ENCODE measurements at regions not wholly inside any gene's neighbourhood (a gene's known extent, or its start where the extent isn't known, plus 50 kb on each side); places are given as distances from the start of the nearest gene placed in this dataset.
"Not testable (repeated sequence)": the region's sequence is repeated elsewhere in the genome, so short reads cannot be mapped to it uniquely, and the experiment has no call there.

- H3K27ac ChIP-seq (ENCODE audit: extremely low read depth, low read depth, low read length); BruUV-seq (replicated peaks); H3K79me2 ChIP-seq (ENCODE audit: control insufficient read depth, insufficient read depth, low read length); H3K4me3 ChIP-seq; H3K9me3 ChIP-seq (replicated peaks; ENCODE audit: control insufficient read depth, insufficient read depth, low read depth, low read length); CTCF ChIA-PET (ENCODE audit: low intra/inter-chr PET ratio); intact Hi-C loops (cut with micrococcal nuclease); H3K9ac ChIP-seq (ENCODE audit: insufficient read depth in 1 of 2, low read depth in 2 of 2, low read length in 2 of 2); in situ Hi-C loops (cut with MboI); ATAC-seq; FAIRE-seq; H3K36me3 ChIP-seq (ENCODE audit: control insufficient read depth, insufficient read depth, low read length); H3K4me2 ChIP-seq (ENCODE audit: insufficient read depth, low read length); H2AFZ ChIP-seq (ENCODE audit: low read depth, low read length); H4K20me1 ChIP-seq (replicated peaks; ENCODE audit: control insufficient read depth, insufficient read depth, low read length); H3K9me1 ChIP-seq (ENCODE audit: control insufficient read depth, insufficient read depth, low read length); DNase-seq (ENCODE audit: extremely low read depth in 1 of 4, low spot score in 3 of 4); H3K4me1 ChIP-seq (replicated peaks in 1 of 2; ENCODE audit: control insufficient read depth in 2 of 2, insufficient read depth in 2 of 2, low read length in 2 of 2); H3K27me3 ChIP-seq (ENCODE audit: control insufficient read depth in 2 of 2, insufficient read depth in 2 of 2, low read length in 2 of 2); POLR2A ChIA-PET: not testable (repeated sequence)
- no CpG with 5 or more reads among the region's 25 CpGs for WGBS (ENCODE audit: insufficient coverage, low coverage, missing lambda C conversion rate)
These were observed 207.7 kb downstream of the EBLN2 start for GRCh38 chr3:73269126-73269525.

GRCh38 chr3:73270839-73271483, 209.5 kb downstream of the EBLN2 start:
- DNase-seq (ENCODE audit: extremely low read depth in 1 of 4, low spot score in 3 of 4) (no peak), FAIRE-seq (no peak), ATAC-seq (no peak)
- no peaks in the 10 kb centered on the region for H4K20me1 ChIP-seq (replicated peaks; ENCODE audit: control insufficient read depth, insufficient read depth, low read length)
- no TSS peak for BruUV-seq (replicated peaks)
- H3K79me2 ChIP-seq (ENCODE audit: control insufficient read depth, insufficient read depth, low read length): no peaks in the 10 kb centered on the region
- in situ Hi-C loops (cut with MboI): no loop called here
- WGBS (ENCODE audit: insufficient coverage, low coverage, missing lambda C conversion rate): 3% methylated on average over 2 of the region's 2 CpGs
- no peaks in the 10 kb centered on the region for H3K9me1 ChIP-seq (ENCODE audit: control insufficient read depth, insufficient read depth, low read length)
- ChIA-PET CTCF (ENCODE audit: low intra/inter-chr PET ratio) (no interaction called here), POLR2A (no interaction called here)
- no peaks in the 10 kb centered on the region for H3K36me3 ChIP-seq (ENCODE audit: control insufficient read depth, insufficient read depth, low read length)
- no peak overlapping the region for H3K4me3 ChIP-seq
- no peaks in the 10 kb centered on the region for H3K9me3 ChIP-seq (replicated peaks; ENCODE audit: control insufficient read depth, insufficient read depth, low read depth, low read length)
- no peak overlapping the region for H3K27ac ChIP-seq (ENCODE audit: extremely low read depth, low read depth, low read length)
- no peak overlapping the region for H2AFZ ChIP-seq (ENCODE audit: low read depth, low read length)
- H3K9ac ChIP-seq (ENCODE audit: insufficient read depth in 1 of 2, low read depth in 2 of 2, low read length in 2 of 2): no peak overlapping the region
- no peaks in the 10 kb centered on the region for H3K4me1 ChIP-seq (replicated peaks in 1 of 2; ENCODE audit: control insufficient read depth in 2 of 2, insufficient read depth in 2 of 2, low read length in 2 of 2)
- H3K4me2 ChIP-seq (ENCODE audit: insufficient read depth, low read length): no peak overlapping the region
- no peaks in the 10 kb centered on the region; a peak in 1 of 5 replicates for H3K27me3 ChIP-seq (ENCODE audit: control insufficient read depth in 2 of 2, insufficient read depth in 2 of 2, low read length in 2 of 2)
- intact Hi-C loops (cut with micrococcal nuclease): no loop called here
- TF ChIP-seq BDP1 (IDR thresholded peaks at IDR 0.05; ENCODE audit: insufficient read depth, insufficient read length): no peak
- TF ChIP-seq HNRNPH1 (optimal IDR thresholded peaks at IDR 0.05; ENCODE audit: low read depth, low read length): no peak
- TF ChIP-seq IRF9 (tag; IDR thresholded peaks at IDR 0.05): no peak
- TF ChIP-seq HNRNPLL (IDR thresholded peaks at IDR 0.05; ENCODE audit: low read depth, low read length, poor library complexity, severe bottlenecking): no peak
- no peak for TF ChIP-seq TARDBP (IDR thresholded peaks at IDR 0.05)
- TF ChIP-seq ZNF318 (IDR thresholded peaks at IDR 0.05; ENCODE audit: borderline replicate concordance in 1 of 2, low read depth in 1 of 2): no peak

Data from K562 (cell line).